DOHH2 (cell line): ENCODE measurements at regions not wholly inside any gene's neighbourhood (a gene's known extent, or its start where the extent isn't known, plus 50 kb on each side); places are given as distances from the start of the nearest gene placed in this dataset.
"Not testable (repeated sequence)": the region's sequence is repeated elsewhere in the genome, so short reads cannot be mapped to it uniquely, and the experiment has no call there.

ENCODE experiments used
- EZH2phosphoT487 ChIP-seq: fragments of 200-600 bp; sonication (generic); IDR thresholded peaks from 2 replicates; pipeline ENCODE4 v1.6.1; 2017; ENCODE audit warnings: borderline replicate concordance, mild to moderate bottlenecking, antibody characterized with exemption, low read length, moderate library complexity, mixed read lengths
- TF ChIP-seq, protein P1 (sequence below): fragments of 200-600 bp; sonication (generic); IDR thresholded peaks from one replicate; pipeline ENCODE4 v1.5.1; 2014; ENCODE audit warnings: antibody characterized with exemption, mild to moderate bottlenecking, low read depth, low read length; ENCODE audit not compliant: poor library complexity, severe bottlenecking

- TF ChIP-seq, protein P1, sequence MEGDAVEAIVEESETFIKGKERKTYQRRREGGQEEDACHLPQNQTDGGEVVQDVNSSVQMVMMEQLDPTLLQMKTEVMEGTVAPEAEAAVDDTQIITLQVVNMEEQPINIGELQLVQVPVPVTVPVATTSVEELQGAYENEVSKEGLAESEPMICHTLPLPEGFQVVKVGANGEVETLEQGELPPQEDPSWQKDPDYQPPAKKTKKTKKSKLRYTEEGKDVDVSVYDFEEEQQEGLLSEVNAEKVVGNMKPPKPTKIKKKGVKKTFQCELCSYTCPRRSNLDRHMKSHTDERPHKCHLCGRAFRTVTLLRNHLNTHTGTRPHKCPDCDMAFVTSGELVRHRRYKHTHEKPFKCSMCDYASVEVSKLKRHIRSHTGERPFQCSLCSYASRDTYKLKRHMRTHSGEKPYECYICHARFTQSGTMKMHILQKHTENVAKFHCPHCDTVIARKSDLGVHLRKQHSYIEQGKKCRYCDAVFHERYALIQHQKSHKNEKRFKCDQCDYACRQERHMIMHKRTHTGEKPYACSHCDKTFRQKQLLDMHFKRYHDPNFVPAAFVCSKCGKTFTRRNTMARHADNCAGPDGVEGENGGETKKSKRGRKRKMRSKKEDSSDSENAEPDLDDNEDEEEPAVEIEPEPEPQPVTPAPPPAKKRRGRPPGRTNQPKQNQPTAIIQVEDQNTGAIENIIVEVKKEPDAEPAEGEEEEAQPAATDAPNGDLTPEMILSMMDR, result not testable (repeated sequence)
- not testable (repeated sequence) for TF ChIP-seq EZH2phosphoT487
Measured at GRCh38 chr15:58323321-58323720, 108.5 kb upstream of the LIPC start.
